Activated B cell treated with CpG ODN at 0.5 μM for 24 hours (primary cell): ENCODE measurements at regions not wholly inside any gene's neighbourhood (a gene's known extent, or its start where the extent isn't known, plus 50 kb on each side); places are given as distances from the start of the nearest gene placed in this dataset.
"Not testable (repeated sequence)": the region's sequence is repeated elsewhere in the genome, so short reads cannot be mapped to it uniquely, and the experiment has no call there.

ENCODE experiments used
- ATAC-seq: fragments of 200-7000 bp; cut with Tn5 transposase; one replicate; pipeline ENCODE4 v1.10.0; 2021; ENCODE audit warnings: low read depth, mild to moderate bottlenecking, moderate library complexity
- CTCF ChIA-PET: fragments of 350-600 bp; sonication (Branson Sonifier 250); formaldehyde crosslinking; loops from one replicate; lab custom pipeline; 2021; ENCODE audit warnings: antibody characterized with exemption; lab: Charles Lee
- POLR2A ChIA-PET: fragments of 350-600 bp; sonication (Branson Sonifier 250); formaldehyde crosslinking; loops from one replicate; lab custom pipeline; 2021; ENCODE audit warnings: antibody characterized with exemption; lab: Charles Lee
- DNase-seq: peaks from one replicate; pipeline ENCODE4 v3.0.0; 2022
- H3K27ac Mint-ChIP-seq: one replicate; pipeline ENCODE4 v1.8.0; 2020; ENCODE audit warnings: mixed read lengths
- H3K27me3 Mint-ChIP-seq: one replicate; pipeline ENCODE4 v1.8.0; 2021; ENCODE audit warnings: mixed read lengths
- H3K36me3 Mint-ChIP-seq: one replicate; pipeline ENCODE4 v1.8.0; 2021; ENCODE audit warnings: low read depth, mixed read lengths
- H3K4me1 Mint-ChIP-seq: one replicate; pipeline ENCODE4 v1.8.0; 2021; ENCODE audit warnings: mixed read lengths
- H3K4me3 Mint-ChIP-seq: one replicate; pipeline ENCODE4 v1.8.0; 2020; ENCODE audit warnings: mild to moderate bottlenecking, mixed read lengths
- H3K9me3 Mint-ChIP-seq: one replicate; pipeline ENCODE4 v1.8.0; 2020; ENCODE audit warnings: mixed read lengths
- CTCF ChIP-seq: fragments of 200-600 bp; IDR thresholded peaks from one replicate; pipeline ENCODE4 v1.8.0; 2022; ENCODE audit warnings: antibody characterized with exemption, mild to moderate bottlenecking
- intact Hi-C: fragments of 100-400 bp; cut with micrococcal nuclease; formaldehyde crosslinking; loops from one replicate; pipeline ENCODE4 v1.15.1; 2024

- peaks cover 5% of the 10 kb centered on the region for H3K27me3 Mint-ChIP-seq
- no peaks in the 10 kb centered on the region for H3K36me3 Mint-ChIP-seq
- H3K9me3 Mint-ChIP-seq: no peaks in the 10 kb centered on the region
- ChIA-PET CTCF (no interaction called here), POLR2A (no interaction called here)
- TF ChIP-seq CTCF: no peak
- intact Hi-C loops: no loop called here
- H3K4me3 Mint-ChIP-seq: no peak overlapping the region
- DNase-seq: no peak
- no peak for ATAC-seq
- H3K27ac Mint-ChIP-seq: no peak overlapping the region
- H3K4me1 Mint-ChIP-seq: no peaks in the 10 kb centered on the region
These were observed 498.4 kb downstream of the STK39 start for GRCh38 chr2:167749016-167749415.

GRCh38 chr2:167748536-167748935 lies 498.9 kb downstream of the STK39 start:
- POLR2A ChIA-PET: no interaction called here
- Mint-ChIP-seq H3K4me3 (no peak overlapping the region), H3K4me1 (no peaks in the 10 kb centered on the region), H3K36me3 (no peaks in the 10 kb centered on the region), H3K27me3 (peaks cover 5% of the 10 kb centered on the region), H3K9me3 (no peaks in the 10 kb centered on the region), H3K27ac (no peak overlapping the region)
- no peak for TF ChIP-seq CTCF
- ATAC-seq (no peak), DNase-seq (no peak)
- intact Hi-C loops: no loop called here
- CTCF ChIA-PET: no interaction called here

- no peak for TF ChIP-seq CTCF
- Mint-ChIP-seq H3K4me1 (no peaks in the 10 kb centered on the region), H3K9me3 (no peaks in the 10 kb centered on the region), H3K27me3 (peaks cover 5% of the 10 kb centered on the region), H3K36me3 (no peaks in the 10 kb centered on the region), H3K27ac (no peak overlapping the region), H3K4me3 (no peak overlapping the region)
- POLR2A ChIA-PET: no interaction called here
- no peak for ATAC-seq
- no peak for DNase-seq
- CTCF ChIA-PET: no interaction called here
- intact Hi-C loops: no loop called here
These were observed 501.7 kb downstream of the STK39 start for GRCh38 chr2:167745667-167746066.

DNA sequence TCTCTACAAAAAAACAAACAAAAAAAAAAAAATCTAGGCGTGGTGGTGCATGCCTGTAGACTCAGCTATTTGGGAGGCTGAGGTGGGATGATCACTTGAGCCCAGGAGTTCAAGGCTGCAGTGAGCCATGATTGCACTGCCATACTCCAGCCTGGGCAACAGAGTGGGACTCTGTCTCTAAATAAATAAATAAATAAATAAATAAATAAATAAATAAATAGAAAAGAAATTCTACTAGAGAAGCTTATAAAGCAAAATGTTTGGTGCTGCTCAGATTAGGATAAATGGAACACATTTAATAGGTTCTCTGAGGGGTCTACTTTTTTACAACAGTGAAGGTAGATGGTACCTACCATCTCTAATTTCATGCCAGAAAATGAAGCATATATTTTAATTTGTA lies 507.5 kb downstream of the STK39 start:
- H3K27ac Mint-ChIP-seq, H3K27me3 Mint-ChIP-seq, intact Hi-C loops, ATAC-seq, H3K4me3 Mint-ChIP-seq, H3K36me3 Mint-ChIP-seq, POLR2A ChIA-PET, H3K9me3 Mint-ChIP-seq, CTCF ChIA-PET, H3K4me1 Mint-ChIP-seq, DNase-seq: not testable (repeated sequence)

DNA sequence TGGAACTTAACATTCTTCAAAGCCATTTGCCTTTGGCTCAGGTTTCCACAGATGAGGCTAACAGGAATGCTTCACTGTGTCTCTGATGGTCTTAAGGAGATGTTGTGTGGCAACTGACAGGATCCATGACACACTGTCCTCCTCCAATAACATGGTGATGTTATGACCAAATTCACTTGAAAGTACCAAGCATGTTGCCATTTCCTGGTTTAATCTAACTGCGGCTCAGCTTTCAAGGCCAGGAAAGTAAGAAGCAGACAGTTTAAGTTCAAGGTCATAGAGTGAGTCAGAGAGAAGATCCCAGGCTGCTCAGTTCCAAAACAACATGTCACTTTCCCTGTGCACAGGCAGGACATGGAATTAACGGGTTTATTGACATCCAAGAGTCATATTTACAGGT lies 513.6 kb downstream of the STK39 start:
- Mint-ChIP-seq H3K4me3 (no peak overlapping the region), H3K4me1 (no peaks in the 10 kb centered on the region), H3K27ac (no peak overlapping the region), H3K27me3 (peaks cover 2% of the 10 kb centered on the region), H3K9me3 (no peaks in the 10 kb centered on the region), H3K36me3 (no peaks in the 10 kb centered on the region)
- no peak for DNase-seq
- no peak for ATAC-seq
- intact Hi-C loops: no loop called here
- POLR2A ChIA-PET: no interaction called here
- no peak for TF ChIP-seq CTCF
- CTCF ChIA-PET: no interaction called here

DNA sequence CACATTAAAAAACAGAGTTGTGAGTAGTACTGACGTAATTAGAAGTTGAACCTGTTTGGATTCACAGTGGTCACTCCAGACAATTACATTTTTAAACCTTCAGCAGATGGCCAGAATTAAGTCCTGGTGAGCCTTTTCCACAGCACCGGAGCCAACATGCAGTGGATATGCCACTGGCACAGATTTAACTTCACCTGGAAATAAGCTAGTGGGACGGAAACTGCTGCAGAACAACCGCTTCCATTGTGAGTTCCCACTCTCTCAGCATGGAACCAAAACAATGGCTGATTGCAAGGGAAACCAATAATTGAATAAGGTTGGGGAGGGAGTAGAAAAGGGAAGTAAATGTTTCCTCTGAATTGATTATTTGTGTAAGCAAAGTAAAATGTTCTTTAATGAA lies 515.1 kb downstream of the STK39 start:
- H3K27me3 Mint-ChIP-seq: peaks cover 2% of the 10 kb centered on the region
- ChIA-PET CTCF (no interaction called here), POLR2A (no interaction called here)
- no peak overlapping the region for H3K4me3 Mint-ChIP-seq
- no peaks in the 10 kb centered on the region for H3K4me1 Mint-ChIP-seq
- DNase-seq (no peak), ATAC-seq (no peak)
- TF ChIP-seq CTCF: no peak
- H3K27ac Mint-ChIP-seq: no peak overlapping the region
- no peaks in the 10 kb centered on the region for H3K36me3 Mint-ChIP-seq
- H3K9me3 Mint-ChIP-seq: no peaks in the 10 kb centered on the region
- intact Hi-C loops: no loop called here
